NOMO-1 treated with dmso at 0.1 percent for 144 hours (cell line): ENCODE measurements at regions not wholly inside any gene's neighbourhood (a gene's known extent, or its start where the extent isn't known, plus 50 kb on each side); places are given as distances from the start of the nearest gene placed in this dataset.
"Not testable (repeated sequence)": the region's sequence is repeated elsewhere in the genome, so short reads cannot be mapped to it uniquely, and the experiment has no call there.

Source experiments
- DNase-seq: peaks from one replicate; lab custom pipeline; 2025; ENCODE audit not compliant: unreplicated experiment; lab: John Stamatoyannopoulos, UW

- DNase-seq = no peak
Observed at GRCh38 chr2:224181534-224182155, 142.6 kb upstream of the SERPINE2 start.

DNA sequence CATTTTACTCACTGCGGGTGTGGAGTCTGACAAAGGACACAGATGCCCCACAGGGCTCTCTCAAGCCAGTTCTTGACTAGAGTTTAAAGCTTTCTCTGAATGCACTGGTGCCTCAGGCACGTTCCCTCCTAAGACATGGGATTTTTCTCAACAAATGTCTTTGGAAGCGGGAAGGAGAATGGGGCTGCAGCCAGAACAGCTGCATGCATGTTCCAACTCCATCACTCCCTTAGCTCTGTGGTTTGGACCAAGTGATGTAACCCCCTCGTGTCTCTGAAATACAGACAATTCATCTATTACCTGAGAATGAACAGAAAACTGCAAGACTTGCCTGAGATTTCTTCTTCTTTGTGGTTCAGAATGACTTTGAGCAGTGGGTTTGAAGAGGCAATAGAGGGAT, 141.7 kb upstream of the SERPINE2 start:
- DNase-seq = no peak

DNA sequence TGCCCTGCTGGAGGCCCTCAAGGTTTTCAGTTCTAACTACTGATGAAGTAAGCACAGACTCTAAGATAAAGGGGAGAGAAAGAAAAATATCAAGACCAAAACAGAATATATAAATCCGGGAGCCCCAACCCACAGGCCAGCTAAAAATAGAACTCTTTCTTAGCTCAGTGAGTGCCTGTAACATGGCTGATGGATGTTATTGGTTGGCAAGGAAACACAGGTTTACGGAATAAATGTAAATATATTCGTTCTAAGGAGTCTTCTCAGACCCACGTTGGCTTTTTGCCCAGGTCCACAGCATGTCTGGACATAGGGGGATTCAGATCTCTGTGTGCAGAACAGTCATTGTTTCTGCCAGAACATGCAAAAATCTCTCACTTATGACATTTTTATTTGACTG, 139.0 kb upstream of the SERPINE2 start:
- no peak for DNase-seq

DNA sequence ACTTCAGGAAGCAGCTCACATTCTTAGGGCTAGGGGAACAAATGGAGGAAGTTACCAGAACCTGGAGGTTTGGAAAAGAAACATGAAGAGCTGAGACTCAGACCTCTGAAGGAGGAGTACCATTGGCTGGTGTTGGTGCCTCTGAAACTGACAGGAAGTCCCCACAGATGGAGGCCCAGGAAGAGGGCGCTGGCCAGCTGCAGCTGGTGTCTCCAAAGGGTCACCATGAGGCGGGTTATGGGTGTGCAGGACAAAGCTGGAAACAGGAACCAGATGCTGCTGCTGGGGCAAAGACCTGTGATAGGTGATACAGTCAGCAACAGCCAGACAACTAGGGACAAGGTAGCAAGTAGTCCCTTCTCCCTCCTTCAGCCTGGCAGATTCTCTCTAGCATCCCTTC, 136.5 kb upstream of the SERPINE2 start:
- no peak for DNase-seq

DNA sequence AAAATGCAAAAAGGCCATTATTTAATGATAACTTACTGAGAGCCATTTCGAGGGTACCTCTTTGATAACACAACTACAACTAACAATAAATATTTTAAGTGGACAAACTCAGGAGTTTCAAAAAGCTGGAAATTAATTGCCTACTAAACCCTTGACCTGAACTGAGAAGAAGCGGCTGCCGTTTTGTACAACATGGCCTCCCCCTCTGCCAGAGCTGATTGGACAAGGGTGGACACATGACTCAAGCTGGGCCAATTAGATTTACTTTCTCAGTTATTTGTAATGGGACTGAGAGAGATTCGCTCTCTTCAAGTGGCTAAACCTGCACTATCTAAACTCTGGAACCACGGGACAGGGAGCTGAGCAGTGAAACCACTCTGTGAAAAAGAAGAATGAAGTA, 135.9 kb upstream of the SERPINE2 start:
- no peak for DNase-seq

DNA sequence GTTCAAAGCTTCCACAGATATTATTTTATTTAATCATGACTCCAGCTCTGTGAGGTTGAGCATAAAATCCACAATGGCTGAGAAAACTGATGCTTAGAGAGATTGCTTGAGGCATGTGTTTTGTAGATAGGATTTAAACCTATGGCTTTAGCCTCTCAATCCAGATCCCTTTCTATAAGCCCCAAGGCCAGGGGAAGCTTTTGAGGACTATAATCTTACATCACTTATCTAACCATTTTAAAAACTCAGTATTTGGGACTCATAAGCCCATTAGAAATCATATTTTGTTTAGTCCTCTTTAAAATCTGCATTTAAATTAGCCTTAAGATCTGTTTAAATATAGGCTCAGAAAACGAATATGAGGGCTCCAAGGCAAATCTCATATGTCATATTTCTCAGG, 135.4 kb upstream of the SERPINE2 start:
- no peak for DNase-seq

GRCh38 chr2:224173933-224174332, 134.8 kb upstream of the SERPINE2 start:
- no peak for DNase-seq

GRCh38 chr2:224173210-224173609, 134.1 kb upstream of the SERPINE2 start:
- DNase-seq = no peak

DNA sequence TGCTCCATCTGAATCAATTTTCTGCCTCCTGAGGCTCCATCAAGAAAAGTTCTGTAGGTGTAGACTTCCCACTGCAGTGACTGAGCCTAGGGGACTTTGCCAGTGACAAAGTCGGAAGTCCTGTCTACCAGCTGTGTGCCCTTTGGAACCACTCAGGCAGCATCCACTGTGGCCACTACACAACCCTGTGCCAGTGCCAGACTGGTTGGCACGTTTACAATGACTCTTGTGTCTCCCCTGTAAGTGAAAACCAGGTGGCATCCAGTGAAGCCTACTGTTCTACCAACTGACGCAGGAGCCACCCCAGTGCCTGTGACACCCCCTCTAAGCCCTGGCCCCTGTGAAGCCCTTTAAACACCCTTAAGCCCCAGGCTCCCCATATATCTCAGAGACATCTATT, 132.1 kb upstream of the SERPINE2 start:
- DNase-seq = no peak

DNA sequence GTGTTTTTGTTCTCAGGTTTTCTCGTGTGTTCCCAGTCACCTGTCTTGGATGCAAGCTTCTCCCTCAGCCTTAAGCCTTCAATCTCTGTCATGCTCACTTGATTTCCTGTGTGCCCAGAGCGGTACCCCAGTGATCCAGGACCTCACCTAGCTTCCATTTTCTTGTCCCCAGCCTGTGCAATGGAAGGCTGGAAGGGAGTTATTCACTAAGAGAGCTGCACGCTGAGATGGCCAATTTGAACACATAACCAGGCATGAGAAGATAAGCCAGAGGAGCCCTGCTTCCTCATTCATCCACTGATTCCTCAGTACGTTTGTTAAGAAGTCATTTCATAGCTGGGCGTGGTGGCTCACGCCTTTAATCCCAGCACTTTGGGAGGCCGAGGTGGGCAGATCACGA, 130.8 kb upstream of the SERPINE2 start:
- DNase-seq = no peak

- DNase-seq = not testable (repeated sequence)
Observed at GRCh38 chr2:224167781-224168180, 128.7 kb upstream of the SERPINE2 start.

- no peak for DNase-seq
Observed at GRCh38 chr2:224166654-224167053, 127.6 kb upstream of the SERPINE2 start.

DNA sequence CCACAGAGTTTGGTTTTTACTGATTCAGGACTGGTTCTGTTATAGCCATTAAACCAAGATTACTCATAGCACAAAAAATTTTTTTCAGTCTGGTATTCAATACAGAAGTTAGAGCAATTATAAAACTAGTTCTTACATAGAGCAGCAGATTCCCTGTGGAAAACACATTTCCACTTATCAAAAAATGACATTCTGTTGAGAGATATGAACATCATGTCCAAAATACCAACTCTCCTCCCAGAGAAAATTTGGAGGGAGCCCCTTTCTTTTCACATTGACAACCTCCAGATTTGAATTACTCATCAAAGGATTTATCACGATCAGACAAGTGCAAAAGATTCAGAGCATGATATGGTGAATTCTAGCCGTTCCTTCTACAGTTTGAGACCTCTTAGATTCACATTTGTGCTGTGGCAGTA, 126.8 kb upstream of the SERPINE2 start:
- no peak for DNase-seq

DNA sequence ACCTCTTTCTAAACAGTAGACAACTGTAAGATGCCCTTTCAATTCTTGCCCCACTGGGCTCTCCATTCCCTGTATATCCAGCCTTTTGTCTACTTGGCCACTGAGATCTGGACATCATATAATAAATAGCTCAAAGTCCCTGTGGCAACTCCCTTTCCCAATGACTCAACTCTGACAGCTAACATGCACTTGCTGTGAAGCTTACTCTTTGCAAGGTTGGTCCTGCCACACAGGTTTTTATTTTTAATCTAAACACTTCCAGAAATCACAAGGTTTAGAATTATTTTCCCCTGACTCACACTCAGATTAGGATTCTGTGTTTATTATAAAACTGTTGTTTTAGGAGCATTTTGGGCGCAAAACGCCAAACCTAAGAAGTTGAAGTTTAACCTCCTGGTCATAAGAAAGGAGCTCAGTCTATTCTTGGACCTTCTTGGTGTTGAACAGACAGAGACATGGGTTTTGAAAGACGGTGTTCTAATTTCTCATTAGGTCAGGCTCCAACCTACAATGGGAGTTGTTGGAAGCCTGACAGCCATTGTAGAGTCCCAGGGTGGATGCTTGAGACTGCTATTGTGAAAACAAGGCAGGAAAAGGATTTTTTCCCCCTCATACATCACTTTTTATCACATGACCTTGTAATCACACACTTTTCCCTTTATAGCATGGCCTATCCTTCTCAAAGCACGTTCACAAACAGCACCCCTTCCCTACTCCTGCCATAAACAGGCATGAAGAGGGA, 124.7 kb upstream of the SERPINE2 start:
- DNase-seq = no peak

- DNase-seq = no peak
Observed at GRCh38 chr2:224162122-224162521, 123.0 kb upstream of the SERPINE2 start.

GRCh38 chr2:224161712-224162111, 122.6 kb upstream of the SERPINE2 start:
- no peak for DNase-seq

DNA sequence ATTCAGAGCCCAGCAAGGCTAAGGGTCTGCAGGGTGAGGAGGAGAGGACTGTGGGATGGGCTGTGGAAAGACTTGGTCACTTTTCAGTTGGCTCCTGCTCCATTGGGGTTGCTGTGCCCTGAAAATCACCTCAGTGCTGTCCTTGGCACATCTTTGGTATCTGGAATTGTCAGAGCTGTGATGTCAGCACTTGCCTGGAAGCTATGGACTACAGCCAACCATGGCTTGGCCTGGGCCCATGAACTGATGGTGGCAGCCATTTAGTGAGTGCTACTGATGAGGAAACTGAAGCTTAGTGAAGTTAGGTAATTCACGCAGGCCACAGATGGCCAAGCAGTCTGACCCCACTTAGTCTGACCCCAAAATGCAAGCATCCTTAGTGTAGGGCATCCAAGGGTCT, 121.8 kb upstream of the SERPINE2 start:
- no peak for DNase-seq

- DNase-seq = no peak
Observed at GRCh38 chr2:224159345-224159928, 120.4 kb upstream of the SERPINE2 start.

DNA sequence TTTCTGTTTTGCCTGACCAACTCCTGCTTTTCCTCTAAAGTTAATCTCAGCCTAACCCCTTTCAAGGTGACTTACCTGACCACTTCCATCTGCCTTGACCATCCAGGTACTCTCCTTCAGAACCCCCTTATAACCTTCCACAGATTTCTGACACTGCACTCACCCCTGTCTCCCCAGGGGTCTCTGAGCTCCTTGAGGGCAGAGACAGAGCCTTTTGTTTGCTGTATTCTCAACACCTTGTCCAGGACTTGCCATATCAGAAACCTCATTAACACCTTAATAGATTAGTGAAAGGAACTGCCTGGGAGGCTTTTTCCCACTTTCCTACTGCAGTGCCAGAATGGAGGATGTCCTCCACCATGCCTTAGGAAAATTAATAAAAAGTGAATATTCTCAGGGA, 119.7 kb upstream of the SERPINE2 start:
- no peak for DNase-seq

DNA sequence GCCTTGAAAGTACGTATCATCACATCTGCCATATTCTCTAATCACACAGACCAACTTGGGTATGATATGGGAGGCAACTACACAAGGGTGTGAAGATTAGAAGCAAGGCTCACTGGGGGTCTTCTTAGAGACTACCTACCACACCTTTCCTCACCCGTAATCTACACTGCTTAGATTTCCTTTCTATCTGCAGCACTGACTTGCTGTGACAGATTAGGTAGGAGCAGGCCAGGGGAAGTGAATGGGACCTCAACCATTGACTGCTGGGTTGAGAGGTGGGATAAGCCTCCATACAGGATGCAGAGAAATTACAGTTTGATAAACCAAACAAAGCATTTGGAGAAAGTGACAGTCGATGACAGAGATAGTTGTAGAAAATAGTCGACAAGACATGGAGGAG, 119.0 kb upstream of the SERPINE2 start:
- DNase-seq = no peak

DNA sequence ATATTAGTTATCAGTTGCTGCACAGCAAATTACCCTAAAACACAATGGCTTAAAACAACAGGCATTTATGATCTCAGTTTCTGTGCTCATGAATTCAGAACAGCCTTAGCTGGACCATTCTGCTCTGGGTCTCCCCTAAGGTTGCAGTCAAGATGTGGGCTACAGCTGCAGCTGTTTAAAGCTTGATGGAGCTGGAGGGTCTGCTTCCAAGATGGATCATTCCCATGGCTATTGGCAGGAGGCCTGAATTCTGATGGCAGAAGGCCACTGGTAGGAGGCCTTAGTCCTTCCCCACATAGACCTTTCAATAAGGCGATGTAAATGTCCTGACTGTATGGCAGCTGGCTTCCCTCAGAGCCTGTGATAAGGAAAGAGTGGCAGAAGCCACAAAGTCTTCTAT, 118.6 kb upstream of the SERPINE2 start:
- DNase-seq = no peak

DNA sequence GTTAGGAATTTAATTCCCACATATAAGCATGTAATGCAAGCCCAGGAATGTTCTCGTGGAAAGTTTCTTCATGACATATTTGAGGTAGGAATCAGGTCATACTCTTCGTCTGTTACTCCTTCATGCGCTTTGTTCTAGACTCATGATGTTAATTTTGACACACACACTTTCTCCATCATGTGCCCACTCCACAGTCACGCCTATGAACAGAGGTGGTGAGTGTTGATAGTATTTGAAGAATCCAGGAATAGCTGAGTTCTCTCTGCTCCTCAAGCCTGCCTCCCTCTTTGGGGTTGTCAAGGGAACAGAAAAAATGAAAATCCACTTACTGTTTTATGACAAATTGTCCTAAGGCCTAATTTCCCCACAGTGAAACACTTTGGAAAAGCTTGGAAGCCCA, 117.3 kb upstream of the SERPINE2 start:
- no peak for DNase-seq

DNA sequence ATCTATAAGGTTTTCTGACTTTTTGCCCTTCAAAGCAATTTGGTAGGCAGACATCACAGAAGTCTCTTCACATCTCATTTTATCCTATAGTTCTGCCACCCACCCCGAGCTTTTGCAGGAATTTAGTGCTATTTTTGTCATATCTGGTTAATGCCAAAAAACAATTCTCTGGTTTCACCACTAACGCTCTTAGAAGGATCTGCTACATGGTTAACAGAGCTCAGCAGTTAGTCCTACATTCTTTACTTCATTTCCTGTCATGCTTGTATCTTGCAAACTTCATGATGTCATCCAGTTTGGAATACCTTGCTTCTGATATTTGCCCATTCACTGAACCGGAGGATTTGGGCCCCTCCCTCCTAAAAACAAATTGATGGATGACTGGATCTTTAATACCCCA, 116.8 kb upstream of the SERPINE2 start:
- DNase-seq = no peak
